Natural killer cell (primary cell): ENCODE measurements at regions not wholly inside any gene's neighbourhood (a gene's known extent, or its start where the extent isn't known, plus 50 kb on each side); places are given as distances from the start of the nearest gene placed in this dataset.
A peak's percentile ranks its signal among the peaks of the same experiment; 100 is the strongest.

Experiments
- ATAC-seq, 3 donors: fragments of 150-1000 bp in 2 of 3; fragments of 200-7000 bp in 1 of 3; cut with Tn5 transposase; 1 replicate in 1 of 3; 2 replicates in 2 of 3; pipeline ENCODE4 v1.10.0; 2021; ENCODE audit warnings: mild to moderate bottlenecking in 2 of 3, moderate library complexity in 2 of 3
- DNase-seq, 2 donors: peaks; one replicate each; pipeline versions ENCODE4 v3.0.0 to v3.0.0-alpha.2; 2013 to 2021; ENCODE audit warnings: mixed read lengths in 1 of 2
- H3K27ac ChIP-seq: one replicate; pipeline ENCODE4 v1.5.1; 2013; ENCODE audit warnings: mild to moderate bottlenecking, low read length
- H3K27me3 ChIP-seq: one replicate; pipeline ENCODE4 v1.6.1; 2013; ENCODE audit warnings: low read length; ENCODE audit not compliant: control insufficient read depth, insufficient read depth
- H3K36me3 ChIP-seq: one replicate; pipeline ENCODE4 v1.6.1; 2013; ENCODE audit warnings: low read length; ENCODE audit not compliant: control insufficient read depth, insufficient read depth
- H3K4me1 ChIP-seq: one replicate; pipeline ENCODE4 v1.6.1; 2013; ENCODE audit warnings: low read length; ENCODE audit not compliant: control insufficient read depth, insufficient read depth
- H3K4me3 ChIP-seq: one replicate; pipeline ENCODE4 v1.5.1; 2013; ENCODE audit warnings: low read length
- H3K9me3 ChIP-seq: one replicate; pipeline ENCODE4 v1.6.1; 2013; ENCODE audit warnings: low read length; ENCODE audit not compliant: control insufficient read depth, insufficient read depth
- H3K27ac Mint-ChIP-seq, 2 donors: one replicate each; pipeline ENCODE4 v1.8.0; 2022; ENCODE audit warnings: mild to moderate bottlenecking in 2 of 2, mixed read lengths in 2 of 2, moderate library complexity in 1 of 2
- H3K27me3 Mint-ChIP-seq, 2 donors: one replicate each; pipeline ENCODE4 v1.8.0; 2022; ENCODE audit warnings: low read depth in 2 of 2, mixed read lengths in 2 of 2
- H3K36me3 Mint-ChIP-seq: one replicate; pipeline ENCODE4 v1.8.0; 2022; ENCODE audit warnings: mixed read lengths
- H3K4me1 Mint-ChIP-seq, 2 donors: one replicate each; pipeline ENCODE4 v1.8.0; 2022; ENCODE audit warnings: mixed read lengths in 2 of 2
- H3K4me3 Mint-ChIP-seq: one replicate; pipeline ENCODE4 v1.8.0; 2022; ENCODE audit warnings: mild to moderate bottlenecking, moderate library complexity, mixed read lengths
- H3K9me3 Mint-ChIP-seq, 2 donors: one replicate each; pipeline ENCODE4 v1.8.0; 2022; ENCODE audit warnings: mixed read lengths in 2 of 2
- CTCF ChIP-seq: fragments of 200-600 bp; IDR thresholded peaks from one replicate; pipeline ENCODE4 v1.8.0; 2022; ENCODE audit warnings: antibody characterized with exemption
- WGBS: methylation state at CpG from one replicate; pipeline ENCODE4 v1.1.7; 2013; ENCODE audit warnings: missing lambda C conversion rate; ENCODE audit not compliant: insufficient coverage; 5-methylcytosine and 5-hydroxymethylcytosine counted together
- intact Hi-C: fragments of 100-400 bp; cut with micrococcal nuclease; formaldehyde crosslinking; loops from one replicate; pipeline ENCODE4 v1.14.2; 2022

GRCh38 chr1:239545466-239545865 lies 159.1 kb downstream of the CHRM3 start:
- no peak for ATAC-seq
- Mint-ChIP-seq H3K27me3 (no peaks in the 10 kb centered on the region), H3K4me1 (peaks cover 13 to 19% of the 10 kb centered on the region in 2 donors), H3K4me3 (no peak overlapping the region), H3K9me3 (no peaks in the 10 kb centered on the region), H3K27ac (no peak overlapping the region), H3K36me3 (no peaks in the 10 kb centered on the region)
- no peaks in the 10 kb centered on the region for H3K27me3 ChIP-seq
- no peak for DNase-seq
- peaks cover 3% of the 10 kb centered on the region for H3K4me1 ChIP-seq
- intact Hi-C loops: no loop called here
- no peak for TF ChIP-seq CTCF
- no peaks in the 10 kb centered on the region for H3K9me3 ChIP-seq
- H3K4me3 ChIP-seq: no peak overlapping the region
- WGBS: no CpG with 5 or more reads among the region's 3 CpGs
- no peak overlapping the region for H3K27ac ChIP-seq
- H3K36me3 ChIP-seq: no peaks in the 10 kb centered on the region

GRCh38 chr1:239547987-239548386 lies 161.6 kb downstream of the CHRM3 start:
- Mint-ChIP-seq H3K4me3 (peak overlapping the region; percentile 85), H3K36me3 (no peaks in the 10 kb centered on the region), H3K27me3 (no peaks in the 10 kb centered on the region), H3K9me3 (no peaks in the 10 kb centered on the region), H3K4me1 (peaks cover 13 to 19% of the 10 kb centered on the region in 2 donors), H3K27ac (peak overlapping the region; percentile 79 to 82)
- Histone ChIP-seq H3K27me3 (no peaks in the 10 kb centered on the region), H3K4me1 (peaks cover 3% of the 10 kb centered on the region), H3K36me3 (no peaks in the 10 kb centered on the region), H3K4me3 (peak overlapping the region; percentile 5), H3K9me3 (no peaks in the 10 kb centered on the region), H3K27ac (peak overlapping the region; percentile 32)
- intact Hi-C loops: no loop called here
- peak in 2 of 3 donors; percentile 70 to 72 for ATAC-seq
- WGBS: no CpG with 5 or more reads among the region's 2 CpGs
- DNase-seq: peak in 1 of 2 donors; percentile 37
- TF ChIP-seq CTCF: no peak

- Histone ChIP-seq H3K27ac (no peak overlapping the region), H3K36me3 (no peaks in the 10 kb centered on the region), H3K27me3 (no peaks in the 10 kb centered on the region), H3K9me3 (no peaks in the 10 kb centered on the region), H3K4me3 (no peak overlapping the region), H3K4me1 (peaks cover 3% of the 10 kb centered on the region)
- no peak for ATAC-seq
- DNase-seq: no peak
- WGBS: 95% methylated on average over 2 of the region's 2 CpGs
- no peaks in the 10 kb centered on the region for H3K36me3 Mint-ChIP-seq
- no peak for TF ChIP-seq CTCF
- H3K27me3 Mint-ChIP-seq: no peaks in the 10 kb centered on the region
- H3K9me3 Mint-ChIP-seq: no peaks in the 10 kb centered on the region
- intact Hi-C loops: no loop called here
- H3K27ac Mint-ChIP-seq: no peak overlapping the region
- no peak overlapping the region for H3K4me3 Mint-ChIP-seq
- peaks cover 13 to 19% of the 10 kb centered on the region in 2 donors for H3K4me1 Mint-ChIP-seq
These were observed 163.8 kb downstream of the CHRM3 start for GRCh38 chr1:239550178-239550577.

GRCh38 chr1:239555350-239555749 lies 169.0 kb downstream of the CHRM3 start:
- intact Hi-C loops: no loop called here
- Mint-ChIP-seq H3K4me1 (peaks cover 9 to 10% of the 10 kb centered on the region in 2 donors), H3K9me3 (no peaks in the 10 kb centered on the region), H3K36me3 (no peaks in the 10 kb centered on the region), H3K27ac (no peak overlapping the region), H3K4me3 (no peak overlapping the region), H3K27me3 (peaks cover 0 to 5% of the 10 kb centered on the region in 2 donors)
- Histone ChIP-seq H3K27me3 (no peaks in the 10 kb centered on the region), H3K4me3 (no peak overlapping the region), H3K4me1 (no peaks in the 10 kb centered on the region), H3K36me3 (no peaks in the 10 kb centered on the region), H3K27ac (no peak overlapping the region), H3K9me3 (no peaks in the 10 kb centered on the region)
- WGBS: 95% methylated on average over 4 of the region's 4 CpGs
- DNase-seq: no peak
- no peak for TF ChIP-seq CTCF
- ATAC-seq: no peak
